GM12872 (cell line): ENCODE measurements at regions not wholly inside any gene's neighbourhood (a gene's known extent, or its start where the extent isn't known, plus 50 kb on each side); places are given as distances from the start of the nearest gene placed in this dataset.

Source experiments
- TF ChIP-seq, protein P1 (sequence below): IDR thresholded peaks from 3 replicates; pipeline ENCODE4 v1.5.1; 2011; ENCODE audit warnings: low read depth, mild to moderate bottlenecking, low read length, moderate library complexity; ENCODE audit not compliant: insufficient read depth

- TF ChIP-seq, protein P1, sequence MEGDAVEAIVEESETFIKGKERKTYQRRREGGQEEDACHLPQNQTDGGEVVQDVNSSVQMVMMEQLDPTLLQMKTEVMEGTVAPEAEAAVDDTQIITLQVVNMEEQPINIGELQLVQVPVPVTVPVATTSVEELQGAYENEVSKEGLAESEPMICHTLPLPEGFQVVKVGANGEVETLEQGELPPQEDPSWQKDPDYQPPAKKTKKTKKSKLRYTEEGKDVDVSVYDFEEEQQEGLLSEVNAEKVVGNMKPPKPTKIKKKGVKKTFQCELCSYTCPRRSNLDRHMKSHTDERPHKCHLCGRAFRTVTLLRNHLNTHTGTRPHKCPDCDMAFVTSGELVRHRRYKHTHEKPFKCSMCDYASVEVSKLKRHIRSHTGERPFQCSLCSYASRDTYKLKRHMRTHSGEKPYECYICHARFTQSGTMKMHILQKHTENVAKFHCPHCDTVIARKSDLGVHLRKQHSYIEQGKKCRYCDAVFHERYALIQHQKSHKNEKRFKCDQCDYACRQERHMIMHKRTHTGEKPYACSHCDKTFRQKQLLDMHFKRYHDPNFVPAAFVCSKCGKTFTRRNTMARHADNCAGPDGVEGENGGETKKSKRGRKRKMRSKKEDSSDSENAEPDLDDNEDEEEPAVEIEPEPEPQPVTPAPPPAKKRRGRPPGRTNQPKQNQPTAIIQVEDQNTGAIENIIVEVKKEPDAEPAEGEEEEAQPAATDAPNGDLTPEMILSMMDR: no peak
Measured at GRCh38 chr2:51997571-51997970, 965.6 kb upstream of the NRXN1 start.

DNA sequence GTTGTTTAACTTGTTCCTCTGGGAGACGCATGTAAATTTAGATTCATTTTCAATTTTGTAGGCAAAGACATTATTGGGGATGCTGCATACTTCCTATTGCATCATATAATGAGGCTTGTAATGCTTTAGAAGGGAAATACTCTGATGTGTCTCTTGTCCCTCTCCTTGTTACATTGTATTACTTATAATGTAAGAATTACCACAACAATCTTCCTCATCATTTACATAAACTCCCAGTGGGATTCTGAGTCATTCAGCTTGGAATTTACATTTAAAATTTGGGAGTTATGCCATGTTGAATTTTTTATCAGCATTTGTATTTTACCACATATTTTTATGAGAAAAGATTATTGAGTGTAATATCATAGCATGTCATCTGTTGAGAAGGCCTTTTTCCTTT is 963.4 kb upstream of the NRXN1 start:
- TF ChIP-seq, protein P1: no peak

GRCh38 chr2:51994123-51994763 is 962.3 kb upstream of the NRXN1 start:
- TF ChIP-seq, protein P1: no peak

DNA sequence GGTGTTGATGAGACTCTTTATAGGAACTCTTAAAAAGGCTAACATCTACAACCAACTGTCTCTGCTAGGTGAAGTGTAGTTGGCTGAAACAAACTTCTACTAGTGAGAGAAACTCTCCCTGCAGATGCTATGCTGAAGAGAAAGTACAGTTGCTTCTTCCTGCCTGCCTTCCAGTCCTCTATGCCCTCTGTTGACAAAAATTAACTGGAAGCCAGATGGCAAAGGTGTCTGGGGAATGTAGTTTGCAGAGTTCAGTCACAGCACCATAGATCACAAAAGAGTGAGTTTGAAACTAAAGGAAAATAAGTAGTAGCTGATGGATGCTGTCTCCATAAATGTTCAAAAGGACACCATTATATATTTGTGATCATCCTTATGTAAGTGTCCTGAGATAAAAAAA is 958.8 kb upstream of the NRXN1 start:
- TF ChIP-seq, protein P1: no peak

DNA sequence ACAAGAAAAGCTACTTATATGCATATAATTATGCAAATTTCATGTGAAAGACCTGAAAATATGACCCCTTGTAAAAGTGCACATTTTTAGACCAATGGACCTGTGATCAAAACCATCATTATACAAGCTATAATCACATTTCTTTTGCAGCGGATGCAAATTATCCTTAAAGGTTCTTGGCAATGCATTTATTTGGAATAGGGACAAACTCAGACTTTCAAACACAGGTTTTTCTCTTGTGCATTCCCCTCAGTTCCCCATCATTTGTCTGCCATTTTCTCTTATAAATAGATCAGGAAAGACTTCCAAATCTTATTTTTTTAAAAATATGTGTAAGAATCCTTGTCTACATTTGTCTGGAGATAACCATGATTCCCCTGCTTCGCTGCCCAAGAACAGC is 954.2 kb upstream of the NRXN1 start:
- TF ChIP-seq, protein P1: no peak

- TF ChIP-seq, protein P1: no peak
Measured at GRCh38 chr2:51981783-51982182, 949.9 kb upstream of the NRXN1 start.

- TF ChIP-seq, protein P1: no peak
Measured at GRCh38 chr2:51976623-51977022, 944.7 kb upstream of the NRXN1 start.

DNA sequence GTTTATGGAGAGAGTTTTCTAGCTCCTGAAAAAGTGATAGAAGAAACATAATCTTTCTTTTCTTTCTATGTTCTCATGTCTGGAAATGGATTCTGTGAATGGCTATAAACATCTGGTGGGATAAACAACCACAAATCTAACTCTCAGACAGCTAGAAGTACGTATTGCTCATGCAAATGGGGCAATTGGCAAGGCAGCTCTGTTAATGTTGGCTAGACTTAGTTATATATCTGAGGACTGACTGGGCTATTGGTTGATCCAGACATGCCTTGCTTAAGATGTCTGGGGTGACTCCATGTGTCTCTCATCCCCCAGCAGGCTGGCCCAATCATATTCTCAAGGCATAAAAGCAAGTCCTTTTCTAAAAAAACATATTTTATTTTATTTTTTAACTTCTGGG is 939.2 kb upstream of the NRXN1 start:
- TF ChIP-seq, protein P1: no peak
